Coronary artery (tissue), 2 donors: ENCODE measurements at regions not wholly inside any gene's neighbourhood (a gene's known extent, or its start where the extent isn't known, plus 50 kb on each side); places are given as distances from the start of the nearest gene placed in this dataset.

Experiments used
- DNase-seq: peaks from one replicate; pipeline ENCODE4 v3.0.0-alpha.2; 2017; ENCODE audit warnings: low spot score
- H3K27ac ChIP-seq, 2 donors: fragments of 200-600 bp; sonication (generic); one replicate each; pipeline ENCODE4 v1.5.1; 2016 to 2019
- H3K4me3 ChIP-seq: fragments of 200-600 bp; sonication (generic); 2 replicates; pipeline ENCODE4 v1.5.1; 2016; ENCODE audit warnings: mild to moderate bottlenecking, moderate library complexity
- CTCF ChIP-seq: fragments of 200-600 bp; sonication (generic); IDR thresholded peaks from one replicate; pipeline ENCODE4 v1.5.1; 2019; ENCODE audit warnings: antibody characterized with exemption

- Histone ChIP-seq H3K4me3 (no peak overlapping the region), H3K27ac (no peak overlapping the region)
- DNase-seq = no peak
- TF ChIP-seq CTCF = no peak
These were observed 195.6 kb upstream of the RHOBTB1 start for GRCh38 chr10:61139592-61139953.

- no peak overlapping the region for H3K27ac ChIP-seq
- no peak overlapping the region for H3K4me3 ChIP-seq
- no peak for TF ChIP-seq CTCF
- DNase-seq = no peak
These were observed 195.0 kb upstream of the RHOBTB1 start for GRCh38 chr10:61138708-61139591.

GRCh38 chr10:61136139-61136538, 192.2 kb upstream of the RHOBTB1 start:
- no peak overlapping the region for H3K27ac ChIP-seq
- no peak overlapping the region for H3K4me3 ChIP-seq
- no peak for TF ChIP-seq CTCF
- DNase-seq = no peak

- Histone ChIP-seq H3K4me3 (no peak overlapping the region), H3K27ac (no peak overlapping the region)
- no peak for DNase-seq
- no peak for TF ChIP-seq CTCF
These were observed 191.3 kb upstream of the RHOBTB1 start for GRCh38 chr10:61135276-61135721.

- no peak for DNase-seq
These were observed 186.4 kb upstream of the RHOBTB1 start for GRCh38 chr10:61130366-61130765.

GRCh38 chr10:61128196-61128595, 184.2 kb upstream of the RHOBTB1 start:
- DNase-seq = no peak
- no peak for TF ChIP-seq CTCF
- H3K27ac ChIP-seq = no peak overlapping the region
- H3K4me3 ChIP-seq = no peak overlapping the region

More at GRCh38 chr10:61130366-61130765, 186.4 kb upstream of the RHOBTB1 start:
- H3K27ac ChIP-seq = no peak overlapping the region
- no peak for TF ChIP-seq CTCF
- H3K4me3 ChIP-seq = no peak overlapping the region

GRCh38 chr10:61125560-61126170, 181.7 kb upstream of the RHOBTB1 start:
- H3K27ac ChIP-seq = no peak overlapping the region
- DNase-seq = no peak
- TF ChIP-seq CTCF = no peak
- no peak overlapping the region for H3K4me3 ChIP-seq
